GM12873 (cell line): ENCODE measurements at regions not wholly inside any gene's neighbourhood (a gene's known extent, or its start where the extent isn't known, plus 50 kb on each side); places are given as distances from the start of the nearest gene placed in this dataset.

Experiments
- TF ChIP-seq, protein P1 (sequence below): IDR thresholded peaks from 2 replicates; pipeline ENCODE4 v1.5.1; 2012; ENCODE audit warnings: low read depth, mild to moderate bottlenecking, moderate library complexity, low read length, control low read depth; ENCODE audit not compliant: insufficient read depth; ENCODE audit errors: missing control alignments

DNA sequence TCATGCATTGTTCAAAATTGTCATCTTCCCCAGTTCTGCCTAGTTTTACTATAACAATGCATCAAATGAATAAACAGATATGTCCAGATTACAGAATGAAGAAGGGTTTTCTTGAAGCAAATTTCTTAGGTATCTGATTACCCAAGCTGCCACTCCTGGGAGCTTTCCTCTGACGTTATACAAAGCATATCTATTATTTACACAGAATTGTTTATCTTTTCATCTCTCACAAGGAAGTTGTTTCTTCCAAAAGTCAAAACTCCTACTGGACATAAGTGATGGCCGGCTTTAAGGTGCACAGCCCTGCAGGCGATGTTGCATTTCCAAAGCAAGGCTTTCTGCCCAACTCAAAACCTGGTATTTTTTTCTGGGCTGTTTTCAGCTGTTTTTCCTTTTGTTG is 73.4 kb upstream of the ANKH start:
- TF ChIP-seq, protein P1, sequence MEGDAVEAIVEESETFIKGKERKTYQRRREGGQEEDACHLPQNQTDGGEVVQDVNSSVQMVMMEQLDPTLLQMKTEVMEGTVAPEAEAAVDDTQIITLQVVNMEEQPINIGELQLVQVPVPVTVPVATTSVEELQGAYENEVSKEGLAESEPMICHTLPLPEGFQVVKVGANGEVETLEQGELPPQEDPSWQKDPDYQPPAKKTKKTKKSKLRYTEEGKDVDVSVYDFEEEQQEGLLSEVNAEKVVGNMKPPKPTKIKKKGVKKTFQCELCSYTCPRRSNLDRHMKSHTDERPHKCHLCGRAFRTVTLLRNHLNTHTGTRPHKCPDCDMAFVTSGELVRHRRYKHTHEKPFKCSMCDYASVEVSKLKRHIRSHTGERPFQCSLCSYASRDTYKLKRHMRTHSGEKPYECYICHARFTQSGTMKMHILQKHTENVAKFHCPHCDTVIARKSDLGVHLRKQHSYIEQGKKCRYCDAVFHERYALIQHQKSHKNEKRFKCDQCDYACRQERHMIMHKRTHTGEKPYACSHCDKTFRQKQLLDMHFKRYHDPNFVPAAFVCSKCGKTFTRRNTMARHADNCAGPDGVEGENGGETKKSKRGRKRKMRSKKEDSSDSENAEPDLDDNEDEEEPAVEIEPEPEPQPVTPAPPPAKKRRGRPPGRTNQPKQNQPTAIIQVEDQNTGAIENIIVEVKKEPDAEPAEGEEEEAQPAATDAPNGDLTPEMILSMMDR, result no peak

DNA sequence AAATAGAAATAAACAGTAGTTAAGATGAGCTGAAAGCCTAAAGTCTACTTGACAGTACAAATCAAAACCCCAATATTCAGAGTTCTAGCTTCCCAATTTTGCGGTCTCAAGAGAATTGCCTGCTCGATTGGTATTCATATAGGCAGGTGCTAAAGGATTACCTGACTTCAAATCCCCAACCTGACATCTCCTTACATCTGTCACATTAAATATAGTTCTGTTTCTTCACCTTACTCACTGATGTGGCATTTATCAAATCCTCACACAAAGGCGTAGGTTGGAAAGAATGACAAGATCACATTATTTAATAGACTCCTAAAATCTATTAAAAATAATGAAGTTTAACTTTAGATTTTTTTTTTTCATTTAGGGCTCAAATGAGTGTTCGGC is 72.8 kb upstream of the ANKH start:
- TF ChIP-seq, protein P1, result no peak

DNA sequence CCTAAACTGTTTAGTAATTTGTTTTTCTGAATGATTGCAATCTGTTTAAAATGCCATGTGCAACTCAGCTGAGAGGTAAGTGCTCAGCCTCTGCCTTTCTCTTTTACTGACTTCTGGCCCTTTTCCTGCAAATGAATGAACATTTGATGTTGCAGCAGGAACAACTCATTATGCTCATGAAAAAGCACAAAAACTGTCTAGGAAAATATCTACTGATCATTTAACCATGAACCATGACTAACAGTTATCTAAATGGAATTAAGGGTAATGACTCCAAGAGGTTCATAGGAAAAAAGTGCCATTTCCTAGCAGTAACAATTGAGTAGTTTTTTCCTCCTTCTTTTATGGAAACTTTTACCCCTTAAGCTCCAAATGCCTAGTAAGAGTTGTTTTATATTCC is 70.6 kb upstream of the ANKH start:
- TF ChIP-seq, protein P1, result no peak

DNA sequence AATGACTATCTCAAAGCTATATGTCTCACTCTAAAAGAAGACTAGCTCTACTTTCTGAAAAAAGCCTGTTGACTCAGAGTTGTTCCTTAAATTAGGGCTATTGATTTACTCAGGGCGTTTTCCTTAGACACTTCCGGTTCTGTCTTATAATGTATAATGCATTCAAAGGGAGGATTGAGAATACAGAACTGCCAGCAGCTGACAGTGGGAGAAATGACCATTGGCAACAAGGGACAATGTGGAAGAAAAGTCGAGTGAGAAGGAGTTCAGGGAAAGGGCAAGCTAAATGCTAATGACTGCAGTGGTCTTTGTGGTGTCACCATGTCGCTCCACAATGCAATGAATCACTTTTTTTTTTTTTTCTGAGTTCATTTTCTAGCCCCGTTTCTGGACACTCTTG is 65.7 kb upstream of the ANKH start:
- TF ChIP-seq, protein P1, result no peak

DNA sequence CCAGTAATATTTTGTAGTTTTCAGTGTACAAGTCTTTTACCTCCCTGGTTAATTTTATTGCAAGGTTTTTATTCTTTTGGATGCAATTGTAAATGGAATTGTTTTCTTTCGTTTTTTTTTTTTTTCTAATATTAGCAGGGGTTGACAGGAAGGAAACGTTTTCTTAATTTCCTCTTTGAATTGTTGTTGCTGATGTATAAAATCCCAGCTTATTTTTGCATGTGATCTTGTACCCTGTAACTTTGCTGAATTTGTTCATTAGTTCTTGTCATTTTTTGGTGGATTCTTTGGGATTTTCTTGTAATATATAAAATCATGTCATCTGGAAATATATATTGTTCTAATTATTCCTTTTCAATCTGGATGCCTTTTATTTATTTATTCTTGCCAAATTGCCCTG is 65.0 kb upstream of the ANKH start:
- TF ChIP-seq, protein P1, result no peak

DNA sequence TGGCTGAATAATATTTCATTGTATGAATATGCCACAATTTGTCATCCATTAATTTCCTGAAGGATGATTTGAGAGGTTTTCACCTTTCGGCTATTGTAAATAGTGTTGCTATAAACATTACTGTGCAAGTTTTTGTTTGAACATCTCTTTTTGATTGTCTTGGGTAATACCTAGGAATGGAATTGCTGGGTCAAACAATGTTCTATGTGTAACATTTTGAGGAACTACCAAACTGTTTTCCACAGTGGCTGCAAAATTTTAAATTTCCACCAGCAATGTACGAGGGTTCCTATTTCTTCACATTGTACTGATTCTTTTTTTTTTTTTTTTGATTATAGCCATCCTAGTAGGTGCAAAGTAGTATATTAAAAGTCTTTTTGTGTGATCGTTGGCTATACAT is 63.8 kb upstream of the ANKH start:
- TF ChIP-seq, protein P1, result no peak

DNA sequence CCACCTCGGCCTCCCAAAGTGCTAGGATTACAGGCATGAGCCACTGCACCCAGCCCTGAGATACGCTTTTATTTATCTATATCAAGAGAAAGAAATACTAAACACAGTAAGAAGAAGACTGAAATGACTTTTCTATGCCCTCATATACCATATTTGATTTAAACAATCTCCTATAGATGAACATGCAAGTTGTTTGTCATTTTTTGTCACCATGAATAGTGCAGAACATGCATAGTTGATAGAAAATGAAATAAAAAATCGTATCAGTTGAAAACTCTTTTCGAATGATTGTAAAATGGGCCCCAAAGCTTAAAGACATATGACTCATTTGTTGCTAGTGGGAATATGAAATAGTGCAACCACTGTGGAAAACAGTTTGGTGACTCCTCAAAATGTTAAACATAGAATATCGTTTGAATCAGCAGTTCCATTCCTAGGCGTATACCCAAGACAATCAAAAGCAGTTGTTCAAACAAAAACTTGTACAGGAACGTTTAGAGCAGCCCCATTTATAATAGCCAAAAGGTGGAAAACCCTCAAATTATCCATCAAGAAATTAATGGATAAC is 61.4 kb upstream of the ANKH start:
- TF ChIP-seq, protein P1, result no peak
